ENCODE measurements at regions not wholly inside any gene's neighbourhood (a gene's known extent, or its start where the extent isn't known, plus 50 kb on each side); places are given as distances from the start of the nearest gene placed in this dataset.

DNA sequence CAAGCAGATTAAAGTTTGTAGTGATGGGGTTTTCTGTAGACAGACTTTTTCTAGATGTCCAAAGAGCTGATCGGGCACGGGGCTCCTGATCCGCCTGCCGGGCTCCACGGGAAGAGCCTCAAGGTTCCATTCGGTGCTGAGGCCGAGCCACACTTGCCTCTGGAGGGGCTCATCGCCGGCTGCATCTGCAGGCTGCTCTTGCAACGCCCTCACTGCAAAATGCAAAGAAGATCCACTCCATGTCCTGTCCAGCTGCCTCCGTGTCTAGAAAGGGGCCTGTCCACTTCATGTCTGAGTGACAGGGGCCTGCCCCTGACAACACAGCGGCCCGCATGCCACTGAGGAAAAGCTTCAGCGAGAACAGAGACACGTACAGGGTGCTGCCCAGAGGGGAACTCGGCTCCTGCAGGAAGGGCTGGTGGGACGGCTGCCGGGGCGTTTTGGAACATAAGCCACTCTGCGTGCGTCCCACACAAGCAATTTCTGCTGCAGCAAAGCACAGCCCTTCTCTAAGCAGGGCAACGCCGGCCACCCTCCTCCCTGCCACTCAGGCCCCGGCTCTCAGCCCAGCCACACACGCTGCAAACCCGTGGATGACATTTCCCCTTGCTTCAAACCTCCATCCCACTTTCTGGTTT lies 53.6 kb upstream of the CTDP1 start:
- peaks cover 23% of the 10 kb centered on the region for H3K4me1 Mint-ChIP-seq
- H3K36me3 Mint-ChIP-seq (ENCODE audit: low read depth), result no peaks in the 10 kb centered on the region
- no peak overlapping the region for H3K27ac Mint-ChIP-seq
- no peak overlapping the region for H3K4me3 Mint-ChIP-seq
- no peaks in the 10 kb centered on the region for H3K9me3 Mint-ChIP-seq
- H3K27me3 Mint-ChIP-seq, result peaks cover 12% of the 10 kb centered on the region
- DNase-seq (no peak), ATAC-seq (no peak)

- no peak overlapping the region for H3K27ac Mint-ChIP-seq
- H3K4me3 Mint-ChIP-seq, result no peak overlapping the region
- peaks cover 28% of the 10 kb centered on the region for H3K4me1 Mint-ChIP-seq
- DNase-seq, result no peak
- no peaks in the 10 kb centered on the region for H3K9me3 Mint-ChIP-seq
- no peaks in the 10 kb centered on the region for H3K36me3 Mint-ChIP-seq (ENCODE audit: low read depth)
- H3K27me3 Mint-ChIP-seq, result peaks cover 12% of the 10 kb centered on the region
- ATAC-seq, result no peak
These were observed 52.5 kb upstream of the CTDP1 start for GRCh38 chr18:79626905-79627749.

- H3K27me3 Mint-ChIP-seq, result peaks cover 12% of the 10 kb centered on the region
- H3K4me1 Mint-ChIP-seq, result peaks cover 30% of the 10 kb centered on the region
- DNase-seq (no peak), ATAC-seq (no peak)
- H3K27ac Mint-ChIP-seq, result no peak overlapping the region
- no peaks in the 10 kb centered on the region for H3K36me3 Mint-ChIP-seq (ENCODE audit: low read depth)
- no peaks in the 10 kb centered on the region for H3K9me3 Mint-ChIP-seq
- no peak overlapping the region for H3K4me3 Mint-ChIP-seq
These were observed 51.8 kb upstream of the CTDP1 start for GRCh38 chr18:79627750-79628294.

DNA sequence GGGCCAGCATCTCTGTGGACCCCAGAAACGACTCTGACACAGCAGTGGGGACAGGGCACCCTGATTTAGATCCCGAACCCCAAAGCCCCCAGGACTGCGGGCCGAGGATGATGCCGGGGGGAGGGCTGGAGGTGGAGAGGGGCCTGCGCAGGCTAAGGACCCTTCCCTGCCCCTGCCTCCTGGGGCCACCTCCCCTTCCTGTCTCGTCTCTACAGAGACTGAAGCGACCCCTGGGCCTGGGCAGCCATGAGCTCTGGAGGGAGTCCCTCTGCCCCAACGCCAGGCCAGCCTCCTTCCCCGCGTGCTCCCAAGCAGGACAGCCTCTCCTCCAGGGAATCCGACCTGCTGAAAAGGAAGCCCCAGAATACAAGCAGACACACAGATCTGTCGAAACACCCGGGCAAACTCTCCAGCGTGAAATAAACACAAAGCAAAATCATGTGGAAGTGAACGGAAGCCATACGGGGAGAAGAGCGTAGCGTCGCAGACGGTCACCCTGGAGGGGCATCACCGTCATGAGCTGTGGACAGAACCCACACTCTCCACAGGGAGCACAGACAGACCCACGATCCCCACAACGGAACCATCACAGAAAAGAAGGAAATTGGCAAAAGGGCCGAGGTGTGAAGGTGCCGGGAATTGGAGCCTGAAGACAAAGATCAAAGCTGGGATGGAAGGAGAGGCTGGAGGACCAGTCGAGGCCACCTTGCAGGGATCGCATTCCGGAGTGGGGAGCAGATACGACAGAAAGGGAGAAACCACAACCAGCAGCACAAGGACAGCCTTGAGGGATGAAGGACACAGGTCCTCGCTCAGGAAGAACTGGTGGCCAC lies 51.0 kb upstream of the CTDP1 start:
- ATAC-seq (no peak), DNase-seq (no peak)
- Mint-ChIP-seq H3K4me1 (peaks cover 30% of the 10 kb centered on the region), H3K4me3 (no peak overlapping the region), H3K27ac (no peak overlapping the region), H3K27me3 (peaks cover 12% of the 10 kb centered on the region), H3K36me3 (ENCODE audit: low read depth) (no peaks in the 10 kb centered on the region), H3K9me3 (peaks cover 4% of the 10 kb centered on the region)

- Mint-ChIP-seq H3K4me1 (peaks cover 29% of the 10 kb centered on the region), H3K27ac (no peak overlapping the region)
These were observed 50.4 kb upstream of the CTDP1 start for GRCh38 chr18:79629249-79629558.

GRCh38 chr18:79629606-79630005 lies 50.0 kb upstream of the CTDP1 start:
- peaks cover 9% of the 10 kb centered on the region for H3K27me3 Mint-ChIP-seq
- no peak overlapping the region for H3K27ac Mint-ChIP-seq
- peaks cover 25% of the 10 kb centered on the region for H3K4me1 Mint-ChIP-seq

More at GRCh38 chr18:79629249-79629558, 50.4 kb upstream of the CTDP1 start:
- Mint-ChIP-seq H3K27me3 (peaks cover 12% of the 10 kb centered on the region), H3K4me3 (no peak overlapping the region), H3K36me3 (ENCODE audit: low read depth) (no peaks in the 10 kb centered on the region), H3K9me3 (peaks cover 8% of the 10 kb centered on the region)
- ATAC-seq (no peak), DNase-seq (no peak)

More at GRCh38 chr18:79629606-79630005, 50.0 kb upstream of the CTDP1 start:
- ATAC-seq (no peak), DNase-seq (no peak)
- Mint-ChIP-seq H3K9me3 (peaks cover 8% of the 10 kb centered on the region), H3K4me3 (no peak overlapping the region), H3K36me3 (ENCODE audit: low read depth) (no peaks in the 10 kb centered on the region)

All from activated naive CD8-positive, alpha-beta T cell treated with anti-CD3 and anti-CD28 coated beads, Interleukin-2, amount 50 U/mL, for 24 hours (primary cell).